ENCODE measurements at regions not wholly inside any gene's neighbourhood (a gene's known extent, or its start where the extent isn't known, plus 50 kb on each side); places are given as distances from the start of the nearest gene placed in this dataset.

DNA sequence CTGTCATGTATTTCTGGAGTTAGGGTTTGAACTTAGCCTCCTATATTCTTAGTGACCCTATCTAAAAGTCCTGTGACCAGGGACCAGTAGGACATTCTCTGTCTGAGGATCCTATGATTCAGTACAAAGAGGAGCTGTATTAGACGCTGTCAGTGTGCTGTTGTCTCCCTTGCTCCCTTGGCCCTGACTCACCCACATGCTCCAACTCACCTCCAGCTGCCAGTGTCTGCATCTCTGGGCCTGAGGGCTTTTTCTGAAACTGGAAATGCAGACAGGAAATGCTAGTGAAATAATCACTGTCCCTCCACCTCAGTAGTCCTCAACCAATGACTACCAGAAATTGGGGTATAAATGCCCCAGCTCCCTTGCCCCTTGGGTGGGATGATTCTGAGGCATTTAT lies 535.3 kb upstream of the RPS6KA3 start:
- no peak for TF ChIP-seq CTCF (IDR thresholded peaks at IDR 0.05; ENCODE audit: insufficient read depth, low read length, missing control alignments)
- CTCF ChIA-PET, result no interaction called here
- no peak for DNase-seq (ENCODE audit: low read depth, low spot score)
- POLR2A ChIA-PET, result no interaction called here
- H3K4me3 ChIP-seq (ENCODE audit: low read depth, low read length), result no peak overlapping the region

- POLR2A ChIA-PET, result no interaction called here
- no peak for TF ChIP-seq CTCF (IDR thresholded peaks at IDR 0.05; ENCODE audit: insufficient read depth, low read length, missing control alignments)
- no peak overlapping the region for H3K4me3 ChIP-seq (ENCODE audit: low read depth, low read length)
- CTCF ChIA-PET, result no interaction called here
- DNase-seq (ENCODE audit: low read depth, low spot score), result no peak
Observed at GRCh38 chrX:20796450-20796849, 529.7 kb upstream of the RPS6KA3 start.

GRCh38 chrX:20789103-20789502 lies 522.4 kb upstream of the RPS6KA3 start:
- CTCF ChIA-PET, result no interaction called here

DNA sequence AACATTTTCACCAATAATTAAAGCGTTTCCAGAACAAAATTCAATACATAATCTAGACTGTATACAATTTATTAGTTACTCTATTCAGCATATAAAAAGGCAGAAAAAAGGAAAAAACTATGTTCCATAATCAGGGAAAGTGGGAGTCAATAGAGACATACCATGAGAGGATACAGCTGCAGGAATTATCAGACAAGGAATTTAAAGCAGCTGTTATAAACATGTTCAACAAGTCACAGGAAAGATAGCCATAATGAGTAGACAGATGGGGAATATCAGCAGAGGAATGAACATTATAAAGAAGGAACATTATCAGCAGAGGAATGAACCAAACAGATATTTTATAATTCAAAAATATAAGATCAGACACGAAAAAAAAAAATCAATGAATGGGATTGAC lies 500.6 kb upstream of the RPS6KA3 start:
- no peak for DNase-seq (ENCODE audit: low read depth, low spot score)
- CTCF ChIA-PET, result no interaction called here
- TF ChIP-seq CTCF (IDR thresholded peaks at IDR 0.05; ENCODE audit: insufficient read depth, low read length, missing control alignments), result no peak
- no peak overlapping the region for H3K4me3 ChIP-seq (ENCODE audit: low read depth, low read length)
- POLR2A ChIA-PET, result no interaction called here

More at GRCh38 chrX:20789103-20789502, 522.4 kb upstream of the RPS6KA3 start:
- POLR2A ChIA-PET, result no interaction called here
- TF ChIP-seq CTCF (IDR thresholded peaks at IDR 0.05; ENCODE audit: insufficient read depth, low read length, missing control alignments), result no peak
- no peak overlapping the region for H3K4me3 ChIP-seq (ENCODE audit: low read depth, low read length)
- no peak for DNase-seq (ENCODE audit: low read depth, low spot score)

GRCh38 chrX:20756585-20756984 lies 489.9 kb upstream of the RPS6KA3 start:
- TF ChIP-seq CTCF (IDR thresholded peaks at IDR 0.05; ENCODE audit: insufficient read depth, low read length, missing control alignments), result no peak
- POLR2A ChIA-PET, result no interaction called here
- CTCF ChIA-PET, result no interaction called here
- no peak for DNase-seq (ENCODE audit: low read depth, low spot score)
- no peak overlapping the region for H3K4me3 ChIP-seq (ENCODE audit: low read depth, low read length)

GRCh38 chrX:20753076-20753475 lies 486.4 kb upstream of the RPS6KA3 start:
- H3K4me3 ChIP-seq (ENCODE audit: low read depth, low read length), result no peak overlapping the region
- ChIA-PET CTCF (no interaction called here), POLR2A (no interaction called here)
- DNase-seq (ENCODE audit: low read depth, low spot score), result no peak
- TF ChIP-seq CTCF (IDR thresholded peaks at IDR 0.05; ENCODE audit: insufficient read depth, low read length, missing control alignments), result no peak
